GM10266 (cell line): ENCODE measurements at regions not wholly inside any gene's neighbourhood (a gene's known extent, or its start where the extent isn't known, plus 50 kb on each side); places are given as distances from the start of the nearest gene placed in this dataset.

Experiments
- DNase-seq: peaks from one replicate; pipeline ENCODE4 v3.0.0; 2012; ENCODE audit errors: extremely low spot score
- TF ChIP-seq, protein P1 (sequence below): IDR thresholded peaks from 2 replicates; pipeline ENCODE4 v1.5.1; 2012; ENCODE audit warnings: mild to moderate bottlenecking, low read depth; ENCODE audit not compliant: control insufficient read depth, insufficient read depth; ENCODE audit errors: missing control alignments

DNA sequence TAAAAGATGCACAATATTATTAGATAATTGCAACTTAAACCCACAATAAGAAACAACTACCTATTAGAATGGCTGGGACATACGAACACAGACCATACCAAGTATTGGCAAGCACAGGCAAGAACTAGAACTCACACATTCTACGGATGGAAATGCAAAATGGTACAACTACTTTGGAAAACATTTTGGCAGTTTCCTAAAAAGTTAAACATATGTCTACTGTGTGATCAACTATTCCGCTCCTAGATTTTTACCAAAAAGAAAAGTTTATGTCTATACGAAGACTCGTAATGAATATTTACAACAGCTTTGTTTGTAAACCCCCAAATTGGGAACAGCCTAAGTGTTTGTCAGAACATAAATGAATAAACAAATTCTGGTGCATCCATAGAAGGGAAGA lies 194.7 kb downstream of the FGFR2 start:
- DNase-seq = no peak
- TF ChIP-seq, protein P1, sequence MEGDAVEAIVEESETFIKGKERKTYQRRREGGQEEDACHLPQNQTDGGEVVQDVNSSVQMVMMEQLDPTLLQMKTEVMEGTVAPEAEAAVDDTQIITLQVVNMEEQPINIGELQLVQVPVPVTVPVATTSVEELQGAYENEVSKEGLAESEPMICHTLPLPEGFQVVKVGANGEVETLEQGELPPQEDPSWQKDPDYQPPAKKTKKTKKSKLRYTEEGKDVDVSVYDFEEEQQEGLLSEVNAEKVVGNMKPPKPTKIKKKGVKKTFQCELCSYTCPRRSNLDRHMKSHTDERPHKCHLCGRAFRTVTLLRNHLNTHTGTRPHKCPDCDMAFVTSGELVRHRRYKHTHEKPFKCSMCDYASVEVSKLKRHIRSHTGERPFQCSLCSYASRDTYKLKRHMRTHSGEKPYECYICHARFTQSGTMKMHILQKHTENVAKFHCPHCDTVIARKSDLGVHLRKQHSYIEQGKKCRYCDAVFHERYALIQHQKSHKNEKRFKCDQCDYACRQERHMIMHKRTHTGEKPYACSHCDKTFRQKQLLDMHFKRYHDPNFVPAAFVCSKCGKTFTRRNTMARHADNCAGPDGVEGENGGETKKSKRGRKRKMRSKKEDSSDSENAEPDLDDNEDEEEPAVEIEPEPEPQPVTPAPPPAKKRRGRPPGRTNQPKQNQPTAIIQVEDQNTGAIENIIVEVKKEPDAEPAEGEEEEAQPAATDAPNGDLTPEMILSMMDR = no peak

DNA sequence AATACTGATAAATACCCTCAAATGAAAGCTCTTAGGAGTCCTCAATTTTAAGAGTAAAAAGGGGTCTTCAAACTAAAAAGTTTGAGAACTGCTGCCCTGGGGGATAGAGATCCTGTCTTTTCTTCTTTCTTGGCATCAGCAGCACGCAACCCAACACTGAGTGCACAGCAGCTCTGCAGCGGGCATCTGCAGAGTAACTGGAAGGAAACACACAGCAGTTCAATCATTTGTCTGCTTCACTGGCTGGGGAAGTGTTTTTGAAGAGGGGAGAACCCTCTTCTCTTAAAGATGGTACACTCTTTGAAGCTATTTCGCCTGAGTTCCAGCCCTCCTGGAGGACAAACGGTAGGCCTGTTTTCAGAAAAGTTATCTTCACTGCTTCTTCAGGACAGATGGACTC lies 193.6 kb downstream of the FGFR2 start:
- DNase-seq = no peak
- TF ChIP-seq, protein P1 = no peak

DNA sequence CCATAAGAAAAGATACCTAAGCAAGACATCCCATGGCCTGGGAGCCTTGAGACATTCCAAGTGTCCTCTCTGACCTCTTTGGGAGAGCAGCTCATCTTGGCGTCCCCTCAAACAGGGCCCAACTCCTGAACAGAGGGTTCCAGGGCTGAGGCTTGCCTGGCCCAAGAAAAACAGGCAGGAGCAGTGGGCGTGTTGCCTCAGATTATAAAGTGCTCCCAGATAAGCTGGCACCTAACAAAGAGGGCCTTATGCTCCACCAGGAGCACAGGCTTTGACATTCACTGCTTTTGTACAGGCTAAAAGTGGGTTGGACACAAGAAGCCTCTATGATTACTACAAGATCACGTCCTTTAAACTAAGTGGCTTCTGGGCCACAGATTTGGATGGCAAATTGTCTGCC lies 193.1 kb downstream of the FGFR2 start:
- TF ChIP-seq, protein P1 = no peak
- no peak for DNase-seq

DNA sequence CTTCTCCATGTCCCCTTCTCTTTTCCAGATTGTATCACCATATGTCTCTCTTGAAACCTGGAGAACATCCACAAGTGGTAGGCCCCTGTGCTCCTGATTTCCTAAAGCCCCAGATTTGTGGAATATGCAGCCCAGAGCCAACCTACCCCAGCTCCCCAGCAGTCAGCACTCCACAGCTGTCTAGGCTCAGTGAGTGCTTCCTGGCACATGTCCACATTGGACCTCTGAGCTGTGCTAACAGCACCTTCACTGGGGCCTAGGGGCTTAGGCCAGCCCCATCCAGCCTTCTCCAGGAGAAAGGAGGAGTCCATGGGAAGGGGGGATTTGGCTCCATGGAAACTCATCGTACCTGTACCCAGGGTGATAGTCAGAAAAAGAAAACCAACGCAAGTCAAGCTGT lies 192.7 kb downstream of the FGFR2 start:
- TF ChIP-seq, protein P1 = no peak

DNA sequence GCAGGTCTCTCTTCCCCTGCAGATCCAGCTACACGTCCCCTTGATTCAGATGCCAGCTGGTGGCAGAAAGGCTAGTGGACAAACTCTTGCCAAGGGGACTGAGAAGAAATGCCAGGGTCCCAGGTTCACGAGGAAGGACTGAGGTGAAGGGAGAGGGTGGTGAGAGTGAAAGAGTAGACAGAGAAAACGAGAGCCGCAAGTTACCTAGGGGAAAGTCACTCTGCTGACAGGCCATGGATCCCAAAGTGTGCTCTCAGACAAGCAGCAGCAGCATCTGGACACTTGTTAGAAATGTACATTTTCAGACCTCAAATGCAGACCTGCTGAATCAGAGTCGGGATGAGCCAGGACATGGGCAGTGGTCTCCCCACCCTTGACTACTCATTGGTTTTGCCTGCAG lies 192.3 kb downstream of the FGFR2 start:
- DNase-seq = no peak
- TF ChIP-seq, protein P1 = no peak

More for the DNA sequence above, 192.7 kb downstream of the FGFR2 start:
- DNase-seq = no peak

DNA sequence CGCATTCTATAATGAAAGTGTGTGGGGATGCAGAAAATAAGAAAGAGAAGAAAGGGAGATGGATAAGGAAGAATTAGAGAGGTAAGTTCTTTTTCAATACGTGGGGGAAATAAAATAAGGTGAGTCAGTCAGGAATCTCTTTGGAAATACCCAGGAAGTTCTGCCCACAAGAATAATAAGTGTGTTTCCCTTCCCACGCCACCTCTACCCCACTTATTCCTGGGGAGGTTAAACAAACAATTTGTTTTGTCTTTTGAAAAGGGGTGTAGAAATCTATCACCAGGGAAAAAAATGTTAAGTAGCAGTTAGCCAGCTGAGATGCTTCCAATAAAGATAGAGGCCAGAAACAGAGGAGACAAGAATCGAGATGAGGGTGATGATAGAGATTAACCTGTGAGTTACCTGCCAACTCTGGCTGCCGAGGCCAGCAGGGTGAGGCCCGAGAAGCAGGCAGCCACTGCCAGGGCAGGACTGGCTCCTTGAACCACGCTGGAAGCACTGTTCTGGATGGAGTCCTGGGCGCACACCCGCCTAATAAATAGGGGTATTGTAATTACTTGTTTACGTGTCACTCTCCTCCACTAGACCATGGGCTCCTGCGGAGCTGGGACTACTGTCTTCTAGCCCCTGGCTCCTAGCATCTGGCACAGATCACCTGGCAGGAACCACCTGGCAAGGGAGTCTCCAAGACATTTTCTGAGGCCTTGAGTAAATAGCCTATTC lies 191.3 kb downstream of the FGFR2 start:
- TF ChIP-seq, protein P1 = no peak
- no peak for DNase-seq

DNA sequence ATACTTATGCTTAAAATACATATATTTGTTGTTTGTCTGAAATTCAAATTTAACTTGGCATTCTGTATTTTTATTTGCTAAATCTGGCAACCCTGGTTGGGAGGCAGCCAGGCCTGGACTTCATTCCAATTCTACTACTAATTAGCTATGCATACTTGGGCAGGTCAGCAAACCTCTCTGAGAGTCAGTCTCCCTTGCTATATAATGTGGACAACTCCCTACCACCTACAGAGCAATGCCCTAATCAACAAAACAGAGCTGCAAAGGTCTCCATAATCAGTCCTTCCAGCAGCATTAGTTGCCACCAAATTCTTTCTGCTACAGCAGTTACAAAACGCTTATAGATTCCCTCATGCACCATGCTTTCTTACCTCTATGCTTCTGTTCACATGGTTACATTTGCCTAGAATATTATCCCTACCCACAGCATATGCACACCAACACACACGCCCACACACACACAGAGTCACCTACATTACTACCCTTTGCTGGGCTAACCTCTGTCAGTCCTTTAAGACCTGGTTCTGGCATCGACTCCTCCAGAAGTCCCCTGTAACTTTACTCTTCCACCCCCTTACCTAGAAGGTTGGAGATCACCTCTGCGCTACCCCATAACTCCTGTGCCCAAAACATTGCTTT lies 188.7 kb downstream of the FGFR2 start:
- DNase-seq = no peak
- TF ChIP-seq, protein P1 = no peak
